ENCODE measurements at regions not wholly inside any gene's neighbourhood (a gene's known extent, or its start where the extent isn't known, plus 50 kb on each side); places are given as distances from the start of the nearest gene placed in this dataset.

DNA sequence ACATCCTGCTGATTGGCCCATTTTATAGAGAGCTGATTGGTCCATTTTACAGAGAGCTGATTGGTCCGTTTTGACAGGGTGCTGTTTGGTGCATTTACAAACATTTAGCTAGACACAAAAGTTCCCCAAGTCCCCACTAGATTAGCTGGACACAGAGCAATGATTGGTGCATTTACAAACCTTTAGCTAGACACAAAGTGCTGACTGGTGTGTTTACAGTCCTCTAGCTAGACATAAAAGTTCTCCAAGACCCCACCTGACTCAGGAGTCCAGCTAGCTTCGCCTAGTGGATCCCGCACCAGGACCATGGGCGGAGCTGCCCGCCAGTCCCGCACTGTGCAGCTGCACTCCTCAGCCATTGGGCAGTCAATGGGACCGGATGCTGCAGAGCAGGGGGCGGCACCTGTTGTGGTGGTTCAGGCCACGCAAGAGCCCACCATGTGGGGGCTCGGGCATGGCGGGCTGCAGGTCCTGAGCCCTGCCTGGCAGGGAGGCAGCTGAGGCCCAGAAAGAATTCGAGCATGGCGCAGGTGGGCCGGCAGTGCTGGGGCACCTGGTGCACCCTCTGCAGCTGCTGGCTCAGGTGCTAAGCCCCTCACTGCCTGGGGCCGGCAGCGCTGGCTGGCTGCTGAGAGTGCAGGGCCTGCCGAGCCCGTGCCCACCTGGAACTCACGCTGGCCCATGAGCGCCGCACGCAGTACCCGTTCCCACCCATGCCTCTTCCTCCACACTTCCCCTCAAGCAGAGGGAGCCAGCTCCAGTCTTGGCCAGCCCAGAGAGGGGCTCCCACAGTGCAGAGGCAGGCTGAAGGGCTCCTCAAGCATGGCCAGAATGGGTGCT is 713.2 kb upstream of the GYPC start:
- TF ChIP-seq, protein P1, sequence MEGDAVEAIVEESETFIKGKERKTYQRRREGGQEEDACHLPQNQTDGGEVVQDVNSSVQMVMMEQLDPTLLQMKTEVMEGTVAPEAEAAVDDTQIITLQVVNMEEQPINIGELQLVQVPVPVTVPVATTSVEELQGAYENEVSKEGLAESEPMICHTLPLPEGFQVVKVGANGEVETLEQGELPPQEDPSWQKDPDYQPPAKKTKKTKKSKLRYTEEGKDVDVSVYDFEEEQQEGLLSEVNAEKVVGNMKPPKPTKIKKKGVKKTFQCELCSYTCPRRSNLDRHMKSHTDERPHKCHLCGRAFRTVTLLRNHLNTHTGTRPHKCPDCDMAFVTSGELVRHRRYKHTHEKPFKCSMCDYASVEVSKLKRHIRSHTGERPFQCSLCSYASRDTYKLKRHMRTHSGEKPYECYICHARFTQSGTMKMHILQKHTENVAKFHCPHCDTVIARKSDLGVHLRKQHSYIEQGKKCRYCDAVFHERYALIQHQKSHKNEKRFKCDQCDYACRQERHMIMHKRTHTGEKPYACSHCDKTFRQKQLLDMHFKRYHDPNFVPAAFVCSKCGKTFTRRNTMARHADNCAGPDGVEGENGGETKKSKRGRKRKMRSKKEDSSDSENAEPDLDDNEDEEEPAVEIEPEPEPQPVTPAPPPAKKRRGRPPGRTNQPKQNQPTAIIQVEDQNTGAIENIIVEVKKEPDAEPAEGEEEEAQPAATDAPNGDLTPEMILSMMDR (conservative IDR thresholded peaks at IDR 0.05; ENCODE audit: low read depth, low read length) = no peak
- TF ChIP-seq POLR2A (IDR thresholded peaks at IDR 0.05; ENCODE audit: low read depth, low read length) (no peak), SMC3 (IDR thresholded peaks at IDR 0.05; ENCODE audit: low read depth, low read length) (no peak), FOS (IDR thresholded peaks at IDR 0.05; ENCODE audit: low read depth, low read length) (no peak), MAFK (IDR thresholded peaks at IDR 0.05; ENCODE audit: low read depth, low read length) (no peak), RCOR1 (IDR thresholded peaks at IDR 0.05; ENCODE audit: insufficient replicate concordance, low read length) (no peak), RAD21 (IDR thresholded peaks at IDR 0.05; ENCODE audit: low read length) (no peak), MXI1 (IDR thresholded peaks at IDR 0.05; ENCODE audit: borderline replicate concordance, low read depth, low read length) (no peak), RFX5 (IDR thresholded peaks at IDR 0.05; ENCODE audit: low read depth, low read length) (no peak), CHD1 (IDR thresholded peaks at IDR 0.05; ENCODE audit: low read depth, low read length) (no peak), CEBPB (IDR thresholded peaks at IDR 0.05; ENCODE audit: low read depth, low read length) (no peak), BHLHE40 (IDR thresholded peaks at IDR 0.05; ENCODE audit: low read depth, low read length) (no peak)
- TF ChIP-seq, protein P2, sequence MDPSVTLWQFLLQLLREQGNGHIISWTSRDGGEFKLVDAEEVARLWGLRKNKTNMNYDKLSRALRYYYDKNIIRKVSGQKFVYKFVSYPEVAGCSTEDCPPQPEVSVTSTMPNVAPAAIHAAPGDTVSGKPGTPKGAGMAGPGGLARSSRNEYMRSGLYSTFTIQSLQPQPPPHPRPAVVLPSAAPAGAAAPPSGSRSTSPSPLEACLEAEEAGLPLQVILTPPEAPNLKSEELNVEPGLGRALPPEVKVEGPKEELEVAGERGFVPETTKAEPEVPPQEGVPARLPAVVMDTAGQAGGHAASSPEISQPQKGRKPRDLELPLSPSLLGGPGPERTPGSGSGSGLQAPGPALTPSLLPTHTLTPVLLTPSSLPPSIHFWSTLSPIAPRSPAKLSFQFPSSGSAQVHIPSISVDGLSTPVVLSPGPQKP (IDR thresholded peaks at IDR 0.05; ENCODE audit: borderline replicate concordance, low read depth, low read length) = no peak

All from IMR-90 (cell line).